Tibial artery (tissue), 4 donors: ENCODE measurements at regions not wholly inside any gene's neighbourhood (a gene's known extent, or its start where the extent isn't known, plus 50 kb on each side); places are given as distances from the start of the nearest gene placed in this dataset.

ENCODE experiments used
- DNase-seq, 2 donors: peaks; one replicate each; pipeline ENCODE4 v3.0.0-alpha.2; 2019
- H3K27ac ChIP-seq, 2 donors: fragments of 200-600 bp; sonication (generic) in 1 of 2; 1 replicate in 1 of 2; 2 replicates in 1 of 2; pipeline ENCODE4 v1.5.1; 2018 to 2019; ENCODE audit warnings: mild to moderate bottlenecking in 1 of 2
- H3K27me3 ChIP-seq, 2 donors: fragments of 200-600 bp; sonication (generic) in 1 of 2; one replicate each; pipeline versions ENCODE4 v1.5.1 to v1.6.0; 2016 to 2019
- H3K36me3 ChIP-seq, 3 donors: fragments of 200-600 bp; sonication (generic) in 2 of 3; one replicate each; pipeline ENCODE4 v1.5.1; 2016 to 2019; ENCODE audit warnings: mild to moderate bottlenecking in 2 of 3
- H3K4me1 ChIP-seq, 4 donors: fragments of 200-600 bp; sonication (generic) in 2 of 4; 1 replicate in 3 of 4; 2 replicates in 1 of 4; pipeline ENCODE4 v1.5.1; 2016 to 2019
- H3K4me3 ChIP-seq, 2 donors: fragments of 200-600 bp; sonication (generic) in 1 of 2; 1 replicate in 1 of 2; 2 replicates in 1 of 2; pipeline ENCODE4 v1.5.1; 2018 to 2019; ENCODE audit warnings: mild to moderate bottlenecking in 2 of 2
- H3K9me3 ChIP-seq, 3 donors: fragments of 200-600 bp; sonication (generic) in 1 of 3; one replicate each; pipeline ENCODE4 v1.5.1; 2016 to 2019
- intact Hi-C: fragments of 100-400 bp; cut with DNase I; formaldehyde crosslinking; loops from one replicate; pipeline ENCODE4 v1.15.0; 2023; ENCODE audit warnings: low total_unique reads
- TF ChIP-seq, protein P1 (sequence below), 2 experiments: fragments of 200-600 bp in 1 of 2; fragments of 450-650 bp in 1 of 2; IDR thresholded peaks; one replicate each; pipeline ENCODE4 v1.5.1; 2017 to 2019; ENCODE audit warnings: antibody characterized with exemption in 2 of 2, mild to moderate bottlenecking in 1 of 2, moderate library complexity in 1 of 2

DNA sequence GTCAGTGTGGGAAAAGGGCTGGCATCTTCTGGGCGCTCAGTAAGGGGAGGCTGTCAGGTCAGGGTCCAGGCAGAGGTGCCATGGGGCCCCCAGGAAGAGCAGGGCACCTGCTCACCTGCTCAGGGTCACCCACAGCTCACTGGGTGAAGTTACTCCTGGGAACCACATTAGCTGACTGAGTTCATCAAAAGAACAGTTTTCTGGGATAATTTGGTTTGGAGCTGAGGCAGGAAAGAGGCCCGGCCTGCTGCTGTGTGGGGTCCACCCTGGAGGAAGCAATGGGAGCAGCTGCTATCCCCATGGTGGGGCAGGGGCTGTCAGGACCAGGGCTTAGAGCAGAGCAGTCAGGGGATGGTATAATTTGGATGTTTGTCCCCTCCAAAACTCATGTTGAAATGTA, 97.2 kb upstream of the GPC1 start:
- no peak overlapping the region for H3K27ac ChIP-seq
- no peaks in the 10 kb centered on the region for H3K4me1 ChIP-seq
- intact Hi-C loops: no loop called here
- DNase-seq: peak in 1 of 2 donors; percentile 25
- no peak overlapping the region for H3K4me3 ChIP-seq
- TF ChIP-seq, protein P1, sequence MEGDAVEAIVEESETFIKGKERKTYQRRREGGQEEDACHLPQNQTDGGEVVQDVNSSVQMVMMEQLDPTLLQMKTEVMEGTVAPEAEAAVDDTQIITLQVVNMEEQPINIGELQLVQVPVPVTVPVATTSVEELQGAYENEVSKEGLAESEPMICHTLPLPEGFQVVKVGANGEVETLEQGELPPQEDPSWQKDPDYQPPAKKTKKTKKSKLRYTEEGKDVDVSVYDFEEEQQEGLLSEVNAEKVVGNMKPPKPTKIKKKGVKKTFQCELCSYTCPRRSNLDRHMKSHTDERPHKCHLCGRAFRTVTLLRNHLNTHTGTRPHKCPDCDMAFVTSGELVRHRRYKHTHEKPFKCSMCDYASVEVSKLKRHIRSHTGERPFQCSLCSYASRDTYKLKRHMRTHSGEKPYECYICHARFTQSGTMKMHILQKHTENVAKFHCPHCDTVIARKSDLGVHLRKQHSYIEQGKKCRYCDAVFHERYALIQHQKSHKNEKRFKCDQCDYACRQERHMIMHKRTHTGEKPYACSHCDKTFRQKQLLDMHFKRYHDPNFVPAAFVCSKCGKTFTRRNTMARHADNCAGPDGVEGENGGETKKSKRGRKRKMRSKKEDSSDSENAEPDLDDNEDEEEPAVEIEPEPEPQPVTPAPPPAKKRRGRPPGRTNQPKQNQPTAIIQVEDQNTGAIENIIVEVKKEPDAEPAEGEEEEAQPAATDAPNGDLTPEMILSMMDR (IDR thresholded peaks at IDR 0.05): no peak
- H3K36me3 ChIP-seq: no peaks in the 10 kb centered on the region
- peaks cover 0 to 12% of the 10 kb centered on the region in 2 donors for H3K27me3 ChIP-seq
- no peaks in the 10 kb centered on the region for H3K9me3 ChIP-seq

DNA sequence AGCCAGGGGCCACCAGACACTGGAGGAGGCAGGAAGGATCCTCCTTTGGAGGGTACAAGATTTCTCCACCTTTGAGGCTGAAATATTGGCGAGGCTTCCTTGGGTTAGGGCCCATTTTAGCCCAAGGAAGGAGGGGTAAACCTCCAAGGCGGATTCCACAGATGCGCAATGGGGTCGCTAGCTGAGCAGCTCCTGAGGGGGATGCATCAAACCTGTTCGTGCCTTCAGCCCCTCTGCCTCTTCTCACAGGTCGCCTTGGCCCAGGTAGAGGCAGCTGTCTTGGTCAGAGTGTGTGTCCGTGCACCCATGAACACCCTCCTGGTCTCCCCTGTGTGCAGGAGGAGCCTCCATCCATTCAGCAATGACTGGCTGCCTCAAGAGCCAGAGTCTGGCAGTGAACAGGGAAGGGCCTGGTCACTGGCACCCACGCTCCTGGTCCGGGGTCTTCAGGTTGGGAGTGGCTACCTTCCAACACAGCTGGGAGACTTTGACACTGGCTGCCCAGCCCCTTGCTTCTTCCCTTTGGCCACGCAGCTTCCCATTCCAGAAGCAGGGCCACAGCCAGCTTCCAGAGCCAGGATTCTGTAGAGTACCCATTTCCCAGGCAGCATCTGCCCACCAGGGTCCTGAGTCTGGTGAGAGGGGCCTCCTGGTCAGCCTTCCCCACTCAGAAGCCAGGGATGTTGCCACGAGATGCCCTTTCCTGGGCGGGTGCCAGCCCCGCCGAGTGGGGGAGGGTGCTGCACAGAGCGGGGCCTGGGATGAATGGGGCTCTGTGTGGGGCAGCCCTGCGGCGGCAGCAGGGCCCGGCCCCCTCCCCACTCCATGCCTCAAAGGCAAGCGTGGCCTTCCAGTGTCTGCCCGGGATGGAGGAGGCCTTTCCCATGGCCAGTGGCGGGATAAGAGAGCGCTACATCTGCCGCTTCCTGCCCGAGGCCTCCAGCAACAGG, 95.8 kb upstream of the GPC1 start:
- DNase-seq: peak in 1 of 2 donors; percentile 64
- TF ChIP-seq, protein P1 (IDR thresholded peaks at IDR 0.05): no peak
- peaks cover 0 to 1% (median 0%) of the 10 kb centered on the region in 3 donors for H3K9me3 ChIP-seq
- H3K4me1 ChIP-seq: no peaks in the 10 kb centered on the region
- no peak overlapping the region for H3K27ac ChIP-seq
- H3K27me3 ChIP-seq: peaks cover 0 to 12% of the 10 kb centered on the region in 2 donors
- intact Hi-C loops: no loop called here
- H3K4me3 ChIP-seq: no peak overlapping the region
- no peaks in the 10 kb centered on the region for H3K36me3 ChIP-seq

DNA sequence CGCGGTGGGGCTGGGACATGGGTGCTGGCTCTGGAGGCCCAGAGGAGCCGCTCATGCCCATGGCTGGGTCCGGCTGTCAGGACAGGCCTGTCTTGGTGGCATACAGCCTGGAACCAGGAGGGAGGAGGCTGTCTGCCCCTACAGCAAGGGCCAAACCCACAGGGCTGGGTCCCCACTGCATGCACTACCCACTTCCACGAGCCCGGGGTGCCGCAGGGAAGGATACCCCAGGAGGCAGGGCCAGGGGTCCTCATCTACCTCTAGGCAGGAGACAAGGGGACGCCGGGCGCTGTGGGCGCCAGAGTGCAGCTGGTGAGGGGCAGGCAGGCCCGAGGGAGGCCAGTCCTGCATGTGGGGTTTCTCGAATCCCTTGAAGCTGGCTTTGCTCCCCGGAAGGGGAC, 95.1 kb upstream of the GPC1 start:
- H3K27ac ChIP-seq: no peak overlapping the region
- intact Hi-C loops: no loop called here
- DNase-seq: peak in 1 of 2 donors; percentile 65
- no peak overlapping the region for H3K4me3 ChIP-seq
- TF ChIP-seq, protein P1 (IDR thresholded peaks at IDR 0.05): no peak
- H3K9me3 ChIP-seq: peaks cover 0 to 3% (median 3%) of the 10 kb centered on the region in 3 donors
- no peaks in the 10 kb centered on the region for H3K36me3 ChIP-seq
- no peaks in the 10 kb centered on the region for H3K4me1 ChIP-seq
- H3K27me3 ChIP-seq: peaks cover 0 to 12% of the 10 kb centered on the region in 2 donors

DNA sequence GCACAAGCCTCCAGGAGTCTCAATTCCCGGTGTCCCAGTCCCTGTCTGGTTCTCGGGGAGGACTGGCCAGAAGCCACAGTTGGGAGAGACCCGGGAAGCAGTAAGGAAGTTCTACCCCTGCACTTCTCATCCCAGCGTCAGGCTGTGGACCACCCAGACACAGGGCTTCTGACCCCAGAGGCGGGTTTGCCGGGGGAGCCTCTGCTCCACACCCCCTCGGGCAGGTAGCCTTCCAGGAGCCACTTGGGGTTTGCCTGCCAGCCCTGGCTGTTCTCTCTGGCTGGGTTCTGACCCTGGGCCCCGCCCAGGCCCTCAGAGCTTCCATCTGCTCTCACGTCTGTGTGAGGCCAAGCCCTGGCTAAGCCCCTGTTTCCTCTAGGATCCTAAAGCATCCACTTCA, 94.4 kb upstream of the GPC1 start:
- Histone ChIP-seq H3K4me1 (no peaks in the 10 kb centered on the region), H3K27me3 (peaks cover 0 to 10% of the 10 kb centered on the region in 2 donors), H3K36me3 (no peaks in the 10 kb centered on the region), H3K9me3 (peaks cover 0 to 10% (median 6%) of the 10 kb centered on the region in 3 donors), H3K4me3 (no peak overlapping the region), H3K27ac (no peak overlapping the region)
- intact Hi-C loops: no loop called here
- TF ChIP-seq, protein P1 (IDR thresholded peaks at IDR 0.05): no peak
- DNase-seq: peak in 1 of 2 donors; percentile 51

DNA sequence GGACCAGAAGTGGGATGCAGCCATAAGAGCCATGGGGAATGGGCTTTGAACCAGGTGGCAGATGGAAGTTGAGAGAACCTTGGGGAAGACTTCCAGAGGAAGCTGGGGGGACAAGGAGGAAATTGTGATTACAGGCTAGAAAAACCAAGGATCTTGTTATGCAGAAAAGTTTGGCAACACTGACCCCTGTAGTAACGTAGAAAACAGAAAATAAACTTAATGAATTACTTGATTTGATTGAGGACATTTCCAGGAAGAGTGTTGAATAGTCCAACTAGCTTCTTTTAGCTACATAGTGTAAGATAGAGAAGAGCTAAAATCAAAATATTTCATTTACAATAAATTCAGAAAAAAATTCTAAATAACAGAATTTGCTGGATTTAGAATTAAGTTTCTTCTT, 91.9 kb upstream of the GPC1 start:
- Histone ChIP-seq H3K4me3 (no peak overlapping the region), H3K4me1 (no peaks in the 10 kb centered on the region), H3K36me3 (no peaks in the 10 kb centered on the region), H3K9me3 (peaks cover 0 to 14% (median 6%) of the 10 kb centered on the region in 3 donors), H3K27ac (no peak overlapping the region), H3K27me3 (peaks cover 0 to 13% of the 10 kb centered on the region in 2 donors)
- DNase-seq: no peak
- intact Hi-C loops: no loop called here
- TF ChIP-seq, protein P1 (IDR thresholded peaks at IDR 0.05): peak in 1 of 2 experiments; percentile 15
